ENCODE measurements at regions not wholly inside any gene's neighbourhood (a gene's known extent, or its start where the extent isn't known, plus 50 kb on each side); places are given as distances from the start of the nearest gene placed in this dataset.

- no peaks in the 10 kb centered on the region for H3K9me3 ChIP-seq
- no peaks in the 10 kb centered on the region for H3K4me1 ChIP-seq (ENCODE audit: control insufficient read depth in 1 of 2, insufficient read depth in 1 of 2, low read depth in 1 of 2, low read length in 1 of 2)
- H3K4me3 ChIP-seq (ENCODE audit: low read depth in 1 of 2, low read length in 1 of 2) = no peak overlapping the region
- no peaks in the 10 kb centered on the region for H3K36me3 ChIP-seq
- H3K27me3 ChIP-seq = no peaks in the 10 kb centered on the region
- no peak overlapping the region for H3K27ac ChIP-seq
- TF ChIP-seq CTCF (IDR thresholded peaks at IDR 0.05) = no peak
Measured at GRCh38 chr3:159169828-159170227, 368.0 kb downstream of the MFSD1 start.

GRCh38 chr3:159170436-159171003 lies 368.7 kb downstream of the MFSD1 start:
- H3K27ac ChIP-seq = no peak overlapping the region
- H3K9me3 ChIP-seq = no peaks in the 10 kb centered on the region
- no peaks in the 10 kb centered on the region for H3K36me3 ChIP-seq
- H3K4me3 ChIP-seq (ENCODE audit: low read depth in 1 of 2, low read length in 1 of 2) = no peak overlapping the region
- H3K4me1 ChIP-seq (ENCODE audit: control insufficient read depth in 1 of 2, insufficient read depth in 1 of 2, low read depth in 1 of 2, low read length in 1 of 2) = no peaks in the 10 kb centered on the region
- TF ChIP-seq CTCF (IDR thresholded peaks at IDR 0.05) = no peak
- no peaks in the 10 kb centered on the region for H3K27me3 ChIP-seq

GRCh38 chr3:159171333-159171732 lies 369.5 kb downstream of the MFSD1 start:
- Histone ChIP-seq H3K9me3 (no peaks in the 10 kb centered on the region), H3K36me3 (no peaks in the 10 kb centered on the region), H3K4me3 (ENCODE audit: low read depth in 1 of 2, low read length in 1 of 2) (no peak overlapping the region), H3K27me3 (no peaks in the 10 kb centered on the region), H3K27ac (no peak overlapping the region), H3K4me1 (ENCODE audit: control insufficient read depth in 1 of 2, insufficient read depth in 1 of 2, low read depth in 1 of 2, low read length in 1 of 2) (no peaks in the 10 kb centered on the region)
- no peak for TF ChIP-seq CTCF (IDR thresholded peaks at IDR 0.05)

GRCh38 chr3:159172473-159172872 lies 370.6 kb downstream of the MFSD1 start:
- no peaks in the 10 kb centered on the region for H3K27me3 ChIP-seq
- H3K4me3 ChIP-seq (ENCODE audit: low read depth in 1 of 2, low read length in 1 of 2) = no peak overlapping the region

GRCh38 chr3:159174715-159175692 lies 373.1 kb downstream of the MFSD1 start:
- Histone ChIP-seq H3K27me3 (no peaks in the 10 kb centered on the region), H3K4me1 (ENCODE audit: control insufficient read depth in 1 of 2, insufficient read depth in 1 of 2, low read depth in 1 of 2, low read length in 1 of 2) (no peaks in the 10 kb centered on the region), H3K27ac (no peak overlapping the region), H3K9me3 (no peaks in the 10 kb centered on the region), H3K36me3 (no peaks in the 10 kb centered on the region), H3K4me3 (ENCODE audit: low read depth in 1 of 2, low read length in 1 of 2) (no peak overlapping the region)
- TF ChIP-seq CTCF (IDR thresholded peaks at IDR 0.05) = no peak

More at GRCh38 chr3:159172473-159172872, 370.6 kb downstream of the MFSD1 start:
- Histone ChIP-seq H3K4me1 (ENCODE audit: control insufficient read depth in 1 of 2, insufficient read depth in 1 of 2, low read depth in 1 of 2, low read length in 1 of 2) (no peaks in the 10 kb centered on the region), H3K27ac (no peak overlapping the region), H3K9me3 (no peaks in the 10 kb centered on the region), H3K36me3 (no peaks in the 10 kb centered on the region)
- no peak for TF ChIP-seq CTCF (IDR thresholded peaks at IDR 0.05)

Measured in neutrophil (primary cell).